SKM-1 treated with dmso at 0.1 percent for 144 hours (cell line): ENCODE measurements at regions not wholly inside any gene's neighbourhood (a gene's known extent, or its start where the extent isn't known, plus 50 kb on each side); places are given as distances from the start of the nearest gene placed in this dataset.

Experiments
- DNase-seq: peaks from one replicate; lab custom pipeline; 2025; ENCODE audit not compliant: unreplicated experiment; lab: John Stamatoyannopoulos, UW

- DNase-seq = no peak
These were observed 209.9 kb downstream of the COL4A1 start for GRCh38 chr13:110097013-110097412.

- no peak for DNase-seq
These were observed 214.1 kb downstream of the COL4A1 start for GRCh38 chr13:110092831-110093247.

GRCh38 chr13:110089815-110090214 lies 217.1 kb downstream of the COL4A1 start:
- no peak for DNase-seq

DNA sequence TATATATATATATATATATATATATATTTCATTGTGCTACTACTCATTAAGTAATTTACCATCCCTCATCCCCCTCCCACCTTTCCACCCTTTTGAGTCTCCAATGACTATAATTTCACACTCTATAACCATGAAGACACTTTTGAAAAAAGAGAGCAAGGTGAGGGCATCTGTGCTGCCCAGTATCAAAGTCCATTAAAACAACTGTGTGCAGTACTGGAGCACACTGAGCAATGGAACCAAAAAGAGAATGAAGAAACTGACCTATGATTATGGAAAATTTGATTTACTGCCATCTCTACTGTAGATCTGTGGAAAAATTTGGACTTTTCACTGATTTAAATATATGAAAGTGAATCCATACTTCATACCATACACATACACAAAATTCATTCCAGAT lies 217.9 kb downstream of the COL4A1 start:
- DNase-seq = no peak

DNA sequence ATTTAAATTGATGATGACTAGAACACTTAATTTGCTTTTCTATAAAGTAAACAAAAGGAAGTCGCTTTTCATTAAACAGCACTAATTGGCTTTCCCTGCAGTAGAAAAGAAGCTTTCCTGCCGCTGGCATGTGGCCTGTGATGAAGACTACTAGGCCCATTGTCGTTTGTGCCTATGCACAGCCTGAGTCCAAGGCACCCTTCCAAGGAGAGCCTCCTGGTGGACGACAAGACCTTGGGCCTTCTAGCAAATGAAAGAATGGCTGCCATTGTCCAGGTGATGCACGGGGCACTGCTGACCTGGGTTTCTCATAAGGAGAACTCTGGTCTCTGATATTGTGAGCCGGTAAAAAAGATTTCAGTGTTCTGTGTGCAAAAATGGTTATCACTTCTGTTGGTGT lies 233.0 kb downstream of the COL4A1 start:
- DNase-seq = no peak

DNA sequence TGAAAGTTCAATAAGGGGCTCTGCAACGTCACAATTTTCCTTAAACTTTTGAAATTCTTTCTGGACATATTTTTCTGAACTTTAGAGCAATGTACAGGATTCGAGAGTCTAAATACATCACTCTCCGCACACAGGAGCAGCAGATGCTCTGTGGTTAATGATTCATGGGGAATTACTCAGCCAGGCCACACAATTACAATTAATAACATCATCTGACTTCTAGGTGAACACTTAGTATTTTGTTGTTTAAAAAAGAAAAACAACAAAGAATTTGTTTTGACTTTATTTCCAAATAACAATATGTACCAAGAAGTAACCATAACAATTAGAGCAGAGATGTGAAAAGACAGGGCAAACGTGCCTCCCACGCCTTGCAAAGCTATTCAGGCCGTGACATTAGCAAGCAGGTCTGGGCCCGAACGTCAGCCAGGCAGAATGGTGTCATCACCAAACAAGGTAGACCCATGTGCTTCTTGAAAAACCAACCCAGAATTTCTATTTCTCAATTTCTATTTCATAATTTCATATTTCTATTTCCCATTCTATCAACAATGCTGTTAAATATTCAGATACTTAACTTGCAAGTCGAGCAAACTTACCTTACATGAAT lies 236.3 kb downstream of the COL4A1 start:
- no peak for DNase-seq

DNA sequence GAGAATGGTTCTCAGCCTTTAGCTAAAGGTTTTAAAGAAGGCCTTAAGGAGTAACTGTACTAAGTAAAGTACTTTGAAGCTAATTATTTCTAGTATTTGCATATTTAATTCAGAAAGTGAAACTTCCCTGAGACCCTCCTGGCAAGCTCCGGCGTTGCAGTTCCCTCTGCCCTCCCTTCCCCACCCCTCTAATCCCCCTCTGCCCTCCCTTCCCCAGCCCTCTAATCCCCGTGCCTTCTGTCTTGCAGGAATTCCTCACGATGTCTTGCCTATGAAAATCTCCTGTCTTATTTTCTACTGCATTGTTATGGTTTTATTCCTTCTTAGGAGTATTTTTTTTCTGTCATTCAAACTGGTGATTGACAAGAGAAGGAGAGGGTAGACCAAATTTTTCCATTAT lies 236.9 kb downstream of the COL4A1 start:
- no peak for DNase-seq

- no peak for DNase-seq
These were observed 238.8 kb downstream of the COL4A1 start for GRCh38 chr13:110068176-110068473.

DNA sequence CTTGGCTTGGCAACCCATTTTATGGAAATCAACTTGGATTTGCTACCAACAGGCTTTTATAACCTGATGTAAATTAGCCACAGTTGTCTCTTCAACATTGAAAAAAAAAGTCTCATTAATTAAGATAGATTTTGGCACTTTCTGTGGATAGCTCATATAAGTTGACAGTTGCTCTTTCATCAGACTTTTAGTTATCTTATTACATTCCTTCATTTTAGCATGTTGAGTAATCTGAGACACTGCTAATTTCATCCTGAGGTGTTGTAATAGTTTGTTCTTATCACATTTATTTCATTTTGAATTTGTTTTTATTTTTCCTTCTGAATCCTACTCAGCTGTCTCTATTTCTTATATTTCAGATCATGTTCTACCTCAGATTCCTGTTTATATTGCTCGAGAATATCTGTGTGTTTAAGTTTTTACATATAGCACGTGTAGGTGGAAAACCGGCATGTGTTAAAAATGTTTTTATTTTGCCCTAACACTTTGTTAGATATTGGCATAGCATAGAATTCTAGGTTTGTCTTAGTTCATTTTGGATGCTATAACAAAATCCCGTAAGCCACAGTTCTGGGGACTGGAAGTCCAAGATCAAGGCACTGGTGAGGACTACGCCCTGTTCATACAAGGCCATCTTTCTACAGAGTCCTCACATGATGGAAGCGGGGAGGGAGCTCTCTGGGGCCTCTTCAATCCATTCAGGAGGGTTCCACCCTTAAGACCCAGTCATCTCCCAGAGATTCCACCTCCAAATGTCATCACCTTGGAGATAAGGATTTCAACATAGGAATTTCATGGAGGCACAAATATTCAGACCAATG lies 239.4 kb downstream of the COL4A1 start:
- DNase-seq = no peak

DNA sequence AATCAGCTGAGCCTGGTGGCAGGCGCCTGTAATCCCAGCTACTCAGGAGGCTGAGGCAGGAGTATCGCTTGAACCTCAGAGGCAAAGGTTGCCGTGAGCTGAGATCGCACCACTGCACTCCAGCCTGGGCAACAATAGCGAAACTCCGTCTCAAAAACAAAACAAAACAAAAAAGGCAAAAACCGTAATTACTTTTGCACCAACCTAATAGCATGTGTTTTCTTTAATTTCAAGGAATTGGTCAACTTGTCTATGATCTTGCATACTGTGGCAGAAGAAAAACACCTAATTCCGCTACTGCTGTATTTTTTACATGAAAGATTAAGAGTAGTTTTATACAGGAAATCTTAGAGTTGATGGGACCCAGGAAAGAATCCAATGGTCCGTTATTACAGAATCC lies 241.2 kb downstream of the COL4A1 start:
- DNase-seq = no peak

- DNase-seq = no peak
These were observed 243.2 kb downstream of the COL4A1 start for GRCh38 chr13:110063490-110064421.

- no peak for DNase-seq
These were observed 244.0 kb downstream of the COL4A1 start for GRCh38 chr13:110062777-110063442.

DNA sequence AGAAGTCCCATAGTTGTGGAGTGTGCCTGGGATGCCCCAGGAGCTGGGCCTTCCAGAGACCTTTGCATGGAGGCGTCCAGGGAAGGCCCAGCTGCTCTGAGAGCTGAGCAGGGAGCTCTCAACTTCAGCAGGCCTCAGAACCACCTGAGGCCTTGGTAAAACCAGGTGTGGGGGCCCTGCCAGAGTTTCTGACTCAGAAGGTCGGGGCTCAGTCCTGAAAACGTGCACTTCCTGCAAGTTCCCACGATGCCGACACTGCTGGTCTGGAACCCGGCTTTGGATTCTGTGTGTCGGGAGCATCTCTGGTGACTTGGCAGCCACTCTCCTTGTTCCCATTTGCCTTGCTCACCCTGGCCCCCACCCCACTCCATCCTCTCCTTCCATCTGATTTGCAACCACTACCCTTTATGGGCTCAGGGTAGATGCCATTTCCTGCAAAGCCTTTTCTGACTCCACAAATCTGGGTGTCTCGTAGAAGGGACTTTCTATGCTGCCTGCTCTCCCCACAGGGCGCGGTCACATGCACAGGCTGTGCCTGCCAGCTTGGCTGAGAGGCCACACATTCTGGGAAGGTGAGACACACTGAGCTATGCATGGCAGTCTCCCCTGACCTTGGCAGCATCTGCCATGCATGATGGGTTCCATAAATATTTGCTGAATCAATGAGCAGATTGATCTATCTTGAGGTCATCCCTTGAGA lies 244.7 kb downstream of the COL4A1 start:
- no peak for DNase-seq

- DNase-seq = no peak
These were observed 245.7 kb downstream of the COL4A1 start for GRCh38 chr13:110061270-110061669.

DNA sequence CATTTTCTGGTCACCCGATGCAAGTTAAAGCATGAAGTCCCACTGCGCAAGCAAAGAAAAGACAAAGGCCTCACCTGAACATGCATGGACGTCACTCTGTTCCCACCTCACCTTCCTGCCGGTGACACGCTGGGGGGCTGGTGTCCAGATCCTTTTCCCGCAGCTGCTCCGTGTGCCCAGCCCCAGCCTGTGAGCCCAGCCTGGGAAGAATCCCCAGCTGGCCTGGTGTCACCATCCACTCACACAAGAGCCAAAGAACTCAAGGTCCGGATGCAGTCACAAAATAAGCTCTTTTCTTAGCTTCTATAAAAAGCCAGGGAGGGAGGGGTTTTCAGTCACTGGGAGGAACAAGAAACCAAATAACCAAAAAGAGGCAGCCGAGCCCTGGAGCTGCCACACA lies 249.9 kb downstream of the COL4A1 start:
- no peak for DNase-seq

GRCh38 chr13:110056640-110057039 lies 250.3 kb downstream of the COL4A1 start:
- DNase-seq = no peak

DNA sequence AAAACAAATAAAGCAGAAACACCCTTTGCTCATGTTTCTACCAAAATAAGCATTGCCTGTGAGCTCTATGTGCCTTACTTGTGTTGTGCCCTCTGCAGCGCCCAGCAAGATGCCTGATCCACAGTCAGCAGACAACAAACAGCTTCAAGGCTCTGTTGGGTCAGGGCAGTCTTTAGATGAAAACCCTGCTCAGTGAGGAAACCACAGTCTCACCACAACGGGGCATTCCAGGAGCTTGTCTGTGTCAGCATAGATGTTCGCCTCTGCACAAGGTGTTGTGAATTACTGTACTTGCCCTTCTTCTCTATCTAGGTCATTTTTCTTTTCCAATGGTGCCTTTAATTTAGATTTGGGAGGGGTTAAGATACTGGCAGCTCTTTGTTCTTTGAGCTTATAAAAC lies 251.9 kb downstream of the COL4A1 start:
- no peak for DNase-seq

GRCh38 chr13:110054041-110054440 lies 252.9 kb downstream of the COL4A1 start:
- no peak for DNase-seq

GRCh38 chr13:110047496-110047895 lies 259.5 kb downstream of the COL4A1 start:
- DNase-seq = no peak

DNA sequence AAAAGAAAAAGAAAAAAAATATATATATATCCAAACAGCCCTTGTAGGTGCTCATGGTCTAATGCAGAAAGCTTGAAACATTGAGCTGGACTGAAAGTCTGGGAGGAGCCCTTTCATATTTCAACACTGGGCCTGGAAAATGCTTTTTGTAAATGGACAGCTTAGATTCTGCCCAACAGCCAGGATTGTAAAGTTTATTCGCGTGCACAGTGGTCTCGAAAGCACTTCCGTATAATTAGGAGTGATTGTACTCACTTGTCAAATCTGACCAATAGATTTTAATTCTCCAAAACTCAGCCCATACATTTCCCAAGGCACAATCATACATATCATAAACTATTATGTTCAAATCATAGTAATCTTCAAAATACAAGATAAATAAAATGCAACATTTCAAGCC lies 260.1 kb downstream of the COL4A1 start:
- no peak for DNase-seq

DNA sequence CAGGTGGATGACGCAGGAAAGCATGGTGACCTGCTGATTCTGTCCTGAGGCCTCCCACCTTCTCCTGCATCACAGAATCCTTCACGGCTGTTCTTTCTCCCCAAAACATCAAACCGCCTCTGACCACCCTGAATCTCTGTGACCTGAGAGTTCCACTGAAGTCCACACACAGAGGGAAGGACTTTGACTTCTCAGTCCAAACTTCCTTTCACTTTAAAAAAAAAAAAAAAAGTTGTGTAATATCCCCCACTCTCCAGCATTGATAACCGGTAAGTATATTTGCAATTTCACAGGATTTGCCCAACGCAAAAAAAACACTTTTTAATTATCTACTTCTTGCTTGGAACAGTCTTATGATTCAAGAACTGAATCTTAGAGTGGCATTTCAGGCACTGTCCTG lies 259.5 kb upstream of the IRS2 start:
- DNase-seq = no peak
